ENCODE measurements at regions not wholly inside any gene's neighbourhood (a gene's known extent, or its start where the extent isn't known, plus 50 kb on each side); places are given as distances from the start of the nearest gene placed in this dataset.
"Not testable (repeated sequence)": the region's sequence is repeated elsewhere in the genome, so short reads cannot be mapped to it uniquely, and the experiment has no call there.

DNA sequence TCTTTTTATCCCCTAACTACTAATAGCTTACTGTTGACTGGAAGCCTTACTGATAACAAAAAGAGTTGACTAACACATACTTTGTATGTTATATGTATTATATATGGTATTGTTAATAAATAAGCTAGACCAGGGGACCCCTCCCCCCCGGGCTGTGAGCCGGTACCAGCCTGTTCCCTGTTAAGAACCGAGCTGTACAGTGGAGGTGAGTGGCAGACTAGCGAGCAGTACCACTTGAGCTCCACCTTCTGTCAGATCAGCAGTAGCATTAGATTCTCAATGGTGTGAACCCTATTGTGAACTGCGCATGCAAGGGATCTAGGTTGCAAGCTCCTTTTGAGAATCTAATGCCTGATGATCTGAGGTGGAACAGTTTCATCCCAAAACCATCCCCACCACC is 377.0 kb downstream of the IPMK start:
- H3K4me1 ChIP-seq, result no peaks in the 10 kb centered on the region
- DNase-seq, result no peak
- intact Hi-C loops (cut with DNase I), result no loop called here
- no peak for TF ChIP-seq POLR2A (IDR thresholded peaks at IDR 0.05)
- TF ChIP-seq, protein P1, sequence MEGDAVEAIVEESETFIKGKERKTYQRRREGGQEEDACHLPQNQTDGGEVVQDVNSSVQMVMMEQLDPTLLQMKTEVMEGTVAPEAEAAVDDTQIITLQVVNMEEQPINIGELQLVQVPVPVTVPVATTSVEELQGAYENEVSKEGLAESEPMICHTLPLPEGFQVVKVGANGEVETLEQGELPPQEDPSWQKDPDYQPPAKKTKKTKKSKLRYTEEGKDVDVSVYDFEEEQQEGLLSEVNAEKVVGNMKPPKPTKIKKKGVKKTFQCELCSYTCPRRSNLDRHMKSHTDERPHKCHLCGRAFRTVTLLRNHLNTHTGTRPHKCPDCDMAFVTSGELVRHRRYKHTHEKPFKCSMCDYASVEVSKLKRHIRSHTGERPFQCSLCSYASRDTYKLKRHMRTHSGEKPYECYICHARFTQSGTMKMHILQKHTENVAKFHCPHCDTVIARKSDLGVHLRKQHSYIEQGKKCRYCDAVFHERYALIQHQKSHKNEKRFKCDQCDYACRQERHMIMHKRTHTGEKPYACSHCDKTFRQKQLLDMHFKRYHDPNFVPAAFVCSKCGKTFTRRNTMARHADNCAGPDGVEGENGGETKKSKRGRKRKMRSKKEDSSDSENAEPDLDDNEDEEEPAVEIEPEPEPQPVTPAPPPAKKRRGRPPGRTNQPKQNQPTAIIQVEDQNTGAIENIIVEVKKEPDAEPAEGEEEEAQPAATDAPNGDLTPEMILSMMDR (IDR thresholded peaks at IDR 0.05), result no peak
- H3K4me3 ChIP-seq, result no peak overlapping the region
- H3K27me3 ChIP-seq, result no peaks in the 10 kb centered on the region
- H3K27ac ChIP-seq, result no peak overlapping the region
- H3K9me3 ChIP-seq, result no peaks in the 10 kb centered on the region
- no peaks in the 10 kb centered on the region for H3K36me3 ChIP-seq
- 73 to 80% methylated on average over 4 to 5 of the region's 5 CpGs for WGBS, 2 donors

DNA sequence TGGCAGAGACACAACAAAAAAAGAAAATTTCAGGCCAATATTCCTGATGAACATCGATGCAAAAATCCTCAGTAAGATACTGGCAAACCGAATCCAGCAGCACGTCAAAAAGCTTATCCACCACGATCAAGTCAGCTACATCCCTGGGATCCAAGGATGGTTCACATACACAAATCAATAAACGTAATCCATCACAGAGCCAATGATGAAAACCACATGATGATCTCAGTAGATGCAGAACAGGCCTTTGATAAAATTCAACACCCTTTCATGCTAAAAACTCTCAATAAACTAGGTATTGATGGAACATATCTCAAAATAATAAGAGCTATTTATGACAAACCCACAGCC is 382.1 kb downstream of the IPMK start:
- WGBS, 2 donors, result 63 to 67% methylated on average over 5 of the region's 5 CpGs
- H3K9me3 ChIP-seq; H3K27ac ChIP-seq; DNase-seq; intact Hi-C loops (cut with DNase I); H3K4me3 ChIP-seq; H3K36me3 ChIP-seq; H3K4me1 ChIP-seq; H3K27me3 ChIP-seq: not testable (repeated sequence)

DNA sequence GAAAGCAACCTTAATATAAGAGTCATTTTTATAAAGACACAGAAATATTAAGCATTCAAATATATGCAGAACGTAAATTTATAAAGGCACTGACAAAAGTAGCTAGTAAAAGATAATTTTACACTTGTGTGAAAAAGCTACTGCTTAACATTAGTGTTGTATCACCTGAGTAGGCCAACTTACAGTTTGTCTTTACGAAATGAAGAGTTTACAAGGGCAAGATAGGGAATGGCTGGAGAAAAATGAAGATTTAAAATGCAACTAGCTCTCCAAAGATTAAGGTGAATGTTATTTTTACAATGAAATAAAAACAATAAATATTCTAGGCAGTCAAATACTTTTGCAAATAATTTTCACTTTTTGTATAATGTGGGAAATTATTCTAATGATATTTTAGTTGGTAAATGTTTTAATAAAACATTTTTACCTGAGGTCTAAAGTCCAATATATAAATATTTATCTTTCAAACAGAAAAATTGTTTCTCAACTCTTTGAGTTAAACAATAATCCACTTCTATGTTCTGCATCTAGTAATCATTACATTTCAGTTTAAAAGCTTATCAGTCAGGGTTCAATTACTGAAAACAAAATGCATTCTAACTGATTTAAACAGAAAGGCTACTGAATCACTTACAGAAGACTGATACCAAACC is 382.6 kb downstream of the IPMK start:
- Histone ChIP-seq H3K4me3 (no peak overlapping the region), H3K9me3 (peaks cover 0 to 3% (median 0%) of the 10 kb centered on the region in 3 donors), H3K27me3 (no peaks in the 10 kb centered on the region), H3K4me1 (no peaks in the 10 kb centered on the region), H3K27ac (no peak overlapping the region), H3K36me3 (no peaks in the 10 kb centered on the region)
- DNase-seq, result no peak
- TF ChIP-seq, protein P1 (IDR thresholded peaks at IDR 0.05), result no peak
- no peak for TF ChIP-seq POLR2A (IDR thresholded peaks at IDR 0.05)
- WGBS, 2 donors, result 22 to 54% methylated on average over 2 of the region's 2 CpGs
- intact Hi-C loops (cut with DNase I), result no loop called here

DNA sequence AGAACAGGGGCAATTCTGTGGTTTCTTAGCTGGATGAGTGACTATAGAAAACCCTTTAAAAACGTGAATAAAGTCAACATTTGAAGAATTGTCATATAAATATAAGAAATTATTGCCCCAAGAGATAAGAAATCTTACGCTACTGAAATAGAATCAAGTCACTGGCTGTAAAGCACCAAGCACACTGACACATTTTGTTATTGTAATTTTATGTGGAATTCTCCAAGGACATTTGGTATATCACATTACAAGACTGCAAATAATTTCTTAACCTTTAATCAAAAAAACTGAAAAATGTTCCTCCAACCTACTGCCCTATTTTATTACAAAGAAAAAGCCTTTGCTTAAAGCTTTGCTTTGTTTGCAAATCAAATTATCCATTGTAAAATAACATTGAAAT is 383.3 kb downstream of the IPMK start:
- H3K27ac ChIP-seq, result no peak overlapping the region
- H3K36me3 ChIP-seq, result no peaks in the 10 kb centered on the region
- no peaks in the 10 kb centered on the region for H3K4me1 ChIP-seq
- whole genome bisulfite sequencing, 2 donors, result 48 to 57% methylated on average over 2 of the region's 2 CpGs
- H3K27me3 ChIP-seq, result no peaks in the 10 kb centered on the region
- DNase-seq, result no peak
- peaks cover 0 to 3% (median 0%) of the 10 kb centered on the region in 3 donors for H3K9me3 ChIP-seq
- intact Hi-C loops (cut with DNase I), result no loop called here
- TF ChIP-seq, protein P1 (IDR thresholded peaks at IDR 0.05), result no peak
- TF ChIP-seq POLR2A (IDR thresholded peaks at IDR 0.05), result no peak
- H3K4me3 ChIP-seq, result no peak overlapping the region

DNA sequence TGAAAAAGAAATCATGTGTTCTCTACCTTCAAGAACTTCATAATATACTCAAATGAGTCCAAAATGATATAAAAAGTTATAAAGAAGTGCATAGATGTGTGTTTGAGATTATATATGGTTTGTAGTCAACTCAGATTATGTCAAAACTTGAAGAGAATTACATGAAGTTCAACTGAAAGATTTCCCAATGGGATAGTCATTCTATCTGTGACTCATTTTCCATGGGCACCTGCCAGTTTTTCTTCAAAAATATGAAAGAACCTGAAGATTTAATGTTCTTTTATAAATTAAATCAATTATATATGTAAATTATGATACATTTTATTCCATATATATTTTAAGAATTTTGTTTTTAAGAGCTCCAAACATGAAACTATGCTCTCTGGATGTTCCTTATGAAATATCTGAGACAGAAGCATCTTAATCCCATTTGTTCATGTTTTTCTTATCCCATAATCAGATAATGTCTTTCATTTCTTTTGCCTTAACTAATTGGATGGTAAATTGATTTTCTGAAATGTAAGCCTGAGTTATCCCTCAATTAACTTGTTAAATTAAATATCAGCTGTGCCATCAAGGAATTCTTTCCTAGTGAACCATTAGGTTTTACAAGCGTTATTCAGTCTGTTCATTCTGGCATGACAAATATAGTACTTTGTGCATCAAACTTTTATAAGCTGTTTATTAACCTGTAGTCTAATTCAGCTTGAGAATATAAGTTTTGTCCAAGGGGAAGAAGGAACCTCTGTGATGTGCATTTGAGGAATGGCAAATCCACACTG is 387.1 kb downstream of the IPMK start:
- WGBS, 2 donors, result 64 to 94% methylated on average over 1 of the region's 1 CpG
- intact Hi-C loops (cut with DNase I), result no loop called here
- no peak for TF ChIP-seq POLR2A (IDR thresholded peaks at IDR 0.05)
- TF ChIP-seq, protein P1 (IDR thresholded peaks at IDR 0.05), result no peak
- Histone ChIP-seq H3K9me3 (peaks cover 0 to 3% (median 0%) of the 10 kb centered on the region in 3 donors), H3K4me3 (no peak overlapping the region), H3K4me1 (no peaks in the 10 kb centered on the region), H3K36me3 (no peaks in the 10 kb centered on the region), H3K27me3 (no peaks in the 10 kb centered on the region), H3K27ac (no peak overlapping the region)
- no peak for DNase-seq

All from esophagus squamous epithelium (tissue), 5 donors.